HL-60 (cell line): ENCODE measurements at regions not wholly inside any gene's neighbourhood (a gene's known extent, or its start where the extent isn't known, plus 50 kb on each side); places are given as distances from the start of the nearest gene placed in this dataset.

Experiments
- DNase-seq, 2 experiments: peaks; one replicate each; pipeline ENCODE4 v3.0.0-alpha.2; 2010 to 2020; ENCODE audit warnings: low read depth in 1 of 2, low spot score in 1 of 2
- H3K27ac ChIP-seq: fragments of 250-450 bp; sonication (Bioruptor Pico); replicated peaks from 2 replicates; pipeline ENCODE4 v1.5.1; 2020; ENCODE audit warnings: mild to moderate bottlenecking, moderate library complexity
- H3K27me3 ChIP-seq: fragments of 250-450 bp; sonication (Bioruptor Pico); 2 replicates; pipeline ENCODE4 v1.5.1; 2021; ENCODE audit warnings: mild to moderate bottlenecking, moderate library complexity; ENCODE audit not compliant: insufficient read depth, poor library complexity, severe bottlenecking
- H3K4me3 ChIP-seq: replicated peaks from 2 replicates; pipeline ENCODE4 v1.5.1; 2011; ENCODE audit warnings: mild to moderate bottlenecking, control low read depth, low read length; ENCODE audit not compliant: insufficient read depth
- CTCF ChIP-seq: IDR thresholded peaks from one replicate; pipeline ENCODE4 v1.5.1; 2011; ENCODE audit warnings: low read length, control low read depth, inconsistent platforms; ENCODE audit not compliant: insufficient read depth
- GABPA ChIP-seq: IDR thresholded peaks from 2 replicates; pipeline ENCODE4 v1.6.1; 2012; ENCODE audit warnings: low read depth
- POLR2AphosphoS5 ChIP-seq: IDR thresholded peaks from 2 replicates; pipeline ENCODE4 v1.6.1; 2012; ENCODE audit warnings: low read depth
- REST ChIP-seq: IDR thresholded peaks from 2 replicates; pipeline ENCODE4 v1.6.1; 2012; ENCODE audit warnings: low read depth; ENCODE audit not compliant: insufficient replicate concordance
- SPI1 ChIP-seq: IDR thresholded peaks from 2 replicates; pipeline ENCODE4 v1.6.1; 2012; ENCODE audit warnings: low read depth, mild to moderate bottlenecking, borderline replicate concordance

GRCh38 chr6:150753371-150754064, 112.0 kb upstream of the MTHFD1L start:
- DNase-seq = no peak
- no peak overlapping the region for H3K27ac ChIP-seq
- no peaks in the 10 kb centered on the region for H3K27me3 ChIP-seq
- TF ChIP-seq POLR2AphosphoS5 (no peak), CTCF (no peak), GABPA (no peak), REST (no peak)
- H3K4me3 ChIP-seq = no peak overlapping the region

GRCh38 chr6:150755042-150755441, 110.5 kb upstream of the MTHFD1L start:
- Histone ChIP-seq H3K27ac (no peak overlapping the region), H3K4me3 (no peak overlapping the region), H3K27me3 (no peaks in the 10 kb centered on the region)
- DNase-seq = no peak
- TF ChIP-seq CTCF (no peak), GABPA (no peak), SPI1 (no peak), REST (no peak), POLR2AphosphoS5 (no peak)

GRCh38 chr6:150755524-150755923, 110.0 kb upstream of the MTHFD1L start:
- TF ChIP-seq SPI1 (no peak), CTCF (no peak), POLR2AphosphoS5 (no peak), REST (no peak), GABPA (no peak)
- H3K4me3 ChIP-seq = no peak overlapping the region
- no peaks in the 10 kb centered on the region for H3K27me3 ChIP-seq
- no peak for DNase-seq
- H3K27ac ChIP-seq = no peak overlapping the region
